SK-N-MC (cell line): ENCODE measurements at regions not wholly inside any gene's neighbourhood (a gene's known extent, or its start where the extent isn't known, plus 50 kb on each side); places are given as distances from the start of the nearest gene placed in this dataset.
"Not testable (repeated sequence)": the region's sequence is repeated elsewhere in the genome, so short reads cannot be mapped to it uniquely, and the experiment has no call there.

Experiments used
- EZH2 ChIP-seq: fragments of 200-600 bp; sonication (generic); IDR thresholded peaks from one replicate; pipeline ENCODE4 v1.6.1; 2017; ENCODE audit warnings: antibody characterized with exemption
- POLR2AphosphoS5 ChIP-seq: IDR thresholded peaks from 2 replicates; pipeline ENCODE4 v1.6.1; 2012; ENCODE audit warnings: mild to moderate bottlenecking, low read depth, low read length, borderline replicate concordance

DNA sequence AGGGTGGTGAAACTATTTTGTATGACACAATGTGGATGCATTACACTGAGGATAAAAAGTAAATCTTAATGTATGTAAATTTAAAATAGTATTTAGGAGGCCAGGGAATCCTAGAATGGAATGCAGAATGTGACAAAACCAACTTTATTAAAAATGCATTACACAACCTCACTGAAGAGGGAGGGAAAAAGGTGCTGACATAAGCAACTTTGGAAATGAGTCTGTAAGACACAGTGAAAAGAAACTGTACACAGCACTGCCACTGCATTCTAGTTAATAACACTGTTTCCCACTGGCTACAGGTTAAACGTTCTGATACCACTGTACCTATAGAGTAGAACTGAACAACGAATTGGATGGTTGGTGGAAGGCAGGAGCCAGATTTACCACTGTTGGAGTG, 308.8 kb upstream of the DPP6 start:
- TF ChIP-seq POLR2AphosphoS5, EZH2: not testable (repeated sequence)
